ENCODE measurements at regions not wholly inside any gene's neighbourhood (a gene's known extent, or its start where the extent isn't known, plus 50 kb on each side); places are given as distances from the start of the nearest gene placed in this dataset.
"Not testable (repeated sequence)": the region's sequence is repeated elsewhere in the genome, so short reads cannot be mapped to it uniquely, and the experiment has no call there.

GRCh38 chrX:121360280-121360679 is 312.9 kb downstream of the GLUD2 start:
- H3K4me3 ChIP-seq = no peak overlapping the region
- H3K27ac ChIP-seq = no peak overlapping the region
- H3K27me3 ChIP-seq = no peaks in the 10 kb centered on the region
- H3K9me3 ChIP-seq = no peaks in the 10 kb centered on the region
- no peak for TF ChIP-seq POLR2AphosphoS5 (IDR thresholded peaks at IDR 0.05)
- TF ChIP-seq POLR2A (IDR thresholded peaks at IDR 0.05) = no peak
- TF ChIP-seq CTCF (IDR thresholded peaks at IDR 0.05) = no peak
- intact Hi-C loops (cut with DNase I; ENCODE audit: low total_unique reads) = no loop called here
- no peaks in the 10 kb centered on the region for H3K36me3 ChIP-seq
- DNase-seq (ENCODE audit: low spot score in 2 of 2) = no peak
- H3K4me1 ChIP-seq = no peaks in the 10 kb centered on the region

- Histone ChIP-seq H3K9me3 (no peaks in the 10 kb centered on the region), H3K4me1 (no peaks in the 10 kb centered on the region), H3K4me3 (no peak overlapping the region), H3K36me3 (no peaks in the 10 kb centered on the region), H3K27ac (no peak overlapping the region), H3K27me3 (no peaks in the 10 kb centered on the region)
- no peak for DNase-seq (ENCODE audit: low spot score in 2 of 2)
- intact Hi-C loops (cut with DNase I; ENCODE audit: low total_unique reads) = no loop called here
- TF ChIP-seq POLR2A (IDR thresholded peaks at IDR 0.05) (no peak), CTCF (IDR thresholded peaks at IDR 0.05) (no peak), POLR2AphosphoS5 (IDR thresholded peaks at IDR 0.05) (no peak)
These were observed 318.3 kb downstream of the GLUD2 start for GRCh38 chrX:121365572-121366161.

- intact Hi-C loops (cut with DNase I; ENCODE audit: low total_unique reads) = no loop called here
- TF ChIP-seq POLR2AphosphoS5 (IDR thresholded peaks at IDR 0.05) = no peak
- TF ChIP-seq POLR2A (IDR thresholded peaks at IDR 0.05) = no peak
- DNase-seq (ENCODE audit: low spot score in 2 of 2) = no peak
- H3K9me3 ChIP-seq = no peaks in the 10 kb centered on the region
- no peak overlapping the region for H3K4me3 ChIP-seq
- no peaks in the 10 kb centered on the region for H3K36me3 ChIP-seq
- no peaks in the 10 kb centered on the region for H3K4me1 ChIP-seq
- H3K27ac ChIP-seq = no peak overlapping the region
- no peaks in the 10 kb centered on the region for H3K27me3 ChIP-seq
These were observed 327.1 kb downstream of the GLUD2 start for GRCh38 chrX:121374471-121374870.

- H3K36me3 ChIP-seq; DNase-seq (ENCODE audit: low spot score in 2 of 2); H3K4me3 ChIP-seq; H3K9me3 ChIP-seq; H3K27ac ChIP-seq; H3K27me3 ChIP-seq; intact Hi-C loops (cut with DNase I; ENCODE audit: low total_unique reads); H3K4me1 ChIP-seq: not testable (repeated sequence)
These were observed 334.5 kb downstream of the GLUD2 start for GRCh38 chrX:121381915-121382314.

- DNase-seq (ENCODE audit: low spot score in 2 of 2) = no peak
- H3K9me3 ChIP-seq = no peaks in the 10 kb centered on the region
- H3K4me1 ChIP-seq = no peaks in the 10 kb centered on the region
- H3K27ac ChIP-seq = no peak overlapping the region
- no peak for TF ChIP-seq CTCF (IDR thresholded peaks at IDR 0.05)
- no peak for TF ChIP-seq POLR2A (IDR thresholded peaks at IDR 0.05)
- no peak for TF ChIP-seq POLR2AphosphoS5 (IDR thresholded peaks at IDR 0.05)
- H3K4me3 ChIP-seq = no peak overlapping the region
- intact Hi-C loops (cut with DNase I; ENCODE audit: low total_unique reads) = no loop called here
- no peaks in the 10 kb centered on the region for H3K27me3 ChIP-seq
- H3K36me3 ChIP-seq = no peaks in the 10 kb centered on the region
These were observed 342.7 kb downstream of the GLUD2 start for GRCh38 chrX:121389976-121390714.

GRCh38 chrX:121405826-121406225 is 358.4 kb downstream of the GLUD2 start:
- intact Hi-C loops (cut with DNase I; ENCODE audit: low total_unique reads) = no loop called here
- no peak for DNase-seq (ENCODE audit: low spot score in 2 of 2)
- no peaks in the 10 kb centered on the region for H3K9me3 ChIP-seq
- H3K27me3 ChIP-seq = no peaks in the 10 kb centered on the region
- TF ChIP-seq POLR2AphosphoS5 (IDR thresholded peaks at IDR 0.05) (no peak), CTCF (IDR thresholded peaks at IDR 0.05) (no peak), POLR2A (IDR thresholded peaks at IDR 0.05) (no peak)
- H3K27ac ChIP-seq = no peak overlapping the region
- no peaks in the 10 kb centered on the region for H3K36me3 ChIP-seq
- H3K4me3 ChIP-seq = no peak overlapping the region
- no peaks in the 10 kb centered on the region for H3K4me1 ChIP-seq
